ENCODE measurements at regions not wholly inside any gene's neighbourhood (a gene's known extent, or its start where the extent isn't known, plus 50 kb on each side); places are given as distances from the start of the nearest gene placed in this dataset.

DNA sequence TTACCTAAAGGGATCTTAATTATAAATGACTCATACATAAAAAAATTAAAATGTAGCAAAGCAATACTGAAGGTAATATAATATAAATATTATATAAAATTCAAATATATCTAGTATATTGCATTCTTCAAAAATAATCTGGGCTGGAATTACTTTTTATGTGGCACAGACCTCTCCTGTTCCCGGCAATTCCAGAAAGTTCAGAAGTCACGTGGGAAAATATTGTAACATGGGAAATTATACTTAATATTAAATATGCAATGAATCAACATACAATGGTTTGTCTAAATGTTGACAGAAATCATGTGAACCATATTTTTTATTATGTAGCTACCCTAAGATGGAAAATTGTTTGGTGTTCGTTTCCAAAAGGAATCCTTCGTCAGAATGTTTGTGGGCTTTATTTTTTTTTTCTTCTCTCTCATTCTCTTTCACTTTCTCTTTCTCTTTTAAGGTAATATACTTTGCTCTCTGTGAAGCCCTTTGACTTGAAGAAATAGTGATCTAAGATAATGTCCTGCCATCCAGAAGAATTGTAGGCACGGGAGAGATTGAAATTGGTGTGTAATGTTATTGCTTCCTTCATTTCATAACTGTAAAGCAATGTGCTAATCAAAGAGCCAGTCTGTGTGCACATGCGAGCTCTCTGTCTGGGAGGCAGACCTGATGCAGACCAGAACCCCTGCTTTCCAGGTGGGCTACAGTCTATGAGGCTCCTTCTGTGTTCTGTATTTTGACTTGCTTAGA, 559.4 kb downstream of the NR2F2 start:
- DNase-seq (ENCODE audit: low spot score in 2 of 2) (no peak), ATAC-seq (no peak)
- H3K27ac Mint-ChIP-seq, result no peak overlapping the region

DNA sequence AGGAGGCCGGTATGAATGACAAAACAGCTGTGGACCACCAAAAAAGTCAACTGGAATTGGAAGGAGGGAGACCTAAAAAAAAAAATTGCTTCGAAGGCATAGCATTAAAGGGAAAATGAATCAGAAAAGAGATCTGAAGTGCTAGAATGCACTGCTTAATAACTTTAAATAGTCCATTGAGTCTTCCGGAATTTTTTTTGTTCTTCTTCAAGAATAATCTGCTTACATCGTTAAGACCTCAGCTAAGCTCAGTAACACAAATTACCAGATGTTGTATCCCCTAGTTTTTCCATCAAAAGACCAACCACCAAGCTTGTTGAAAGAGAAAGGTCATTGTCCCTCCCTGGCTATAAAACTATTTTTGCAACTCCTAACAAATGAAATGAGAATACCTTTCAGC, 560.5 kb downstream of the NR2F2 start:
- Mint-ChIP-seq H3K27ac (no peak overlapping the region), H3K36me3 (no peaks in the 10 kb centered on the region), H3K4me3 (no peak overlapping the region), H3K9me3 (peaks cover 4% of the 10 kb centered on the region), H3K4me1 (no peaks in the 10 kb centered on the region)
- ATAC-seq, result no peak
- DNase-seq (ENCODE audit: low spot score in 2 of 2), result no peak

More for the DNA sequence above, 559.4 kb downstream of the NR2F2 start:
- H3K4me3 Mint-ChIP-seq, result peak overlapping the region; percentile 53
- H3K9me3 Mint-ChIP-seq, result peaks cover 4% of the 10 kb centered on the region
- H3K36me3 Mint-ChIP-seq, result no peaks in the 10 kb centered on the region
- H3K4me1 Mint-ChIP-seq, result no peaks in the 10 kb centered on the region

DNA sequence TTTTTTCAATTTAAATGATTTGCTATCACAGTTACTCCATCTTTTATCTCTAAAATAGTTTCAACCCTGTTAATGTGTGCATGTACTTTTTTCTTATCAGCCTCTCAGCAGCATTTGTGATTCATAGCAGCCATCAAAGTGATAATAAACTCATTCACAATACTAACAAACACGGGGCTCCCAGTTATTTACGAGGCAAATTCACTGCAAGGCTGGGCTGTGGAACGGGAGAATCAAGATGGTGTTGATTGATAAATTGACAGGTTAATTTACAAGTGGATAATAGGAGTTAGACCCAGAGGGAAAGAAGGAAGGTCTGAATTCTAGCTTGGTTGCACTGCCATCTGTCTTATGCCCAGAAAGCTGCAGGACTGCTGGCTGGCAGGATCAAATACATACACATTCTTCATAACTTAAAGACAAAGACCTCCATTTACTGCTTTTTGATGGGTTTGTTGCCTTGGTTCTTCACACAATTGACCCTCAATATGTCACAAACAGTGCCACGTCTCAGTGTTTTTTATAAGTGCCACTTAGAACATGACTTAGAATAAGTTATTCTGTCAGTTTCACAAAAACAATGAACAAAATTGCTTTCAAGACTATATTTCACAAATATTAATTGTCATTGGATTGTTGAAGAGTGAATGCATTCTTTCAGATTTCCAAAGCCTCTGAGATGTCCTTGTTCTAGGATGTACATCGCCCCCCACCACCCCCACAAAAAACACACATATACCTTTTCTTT, 562.8 kb downstream of the NR2F2 start:
- ATAC-seq (peak; percentile 42), DNase-seq (ENCODE audit: low spot score in 2 of 2) (no peak)
- Mint-ChIP-seq H3K4me1 (no peaks in the 10 kb centered on the region), H3K4me3 (no peak overlapping the region), H3K9me3 (no peaks in the 10 kb centered on the region), H3K27ac (no peak overlapping the region), H3K36me3 (no peaks in the 10 kb centered on the region)

DNA sequence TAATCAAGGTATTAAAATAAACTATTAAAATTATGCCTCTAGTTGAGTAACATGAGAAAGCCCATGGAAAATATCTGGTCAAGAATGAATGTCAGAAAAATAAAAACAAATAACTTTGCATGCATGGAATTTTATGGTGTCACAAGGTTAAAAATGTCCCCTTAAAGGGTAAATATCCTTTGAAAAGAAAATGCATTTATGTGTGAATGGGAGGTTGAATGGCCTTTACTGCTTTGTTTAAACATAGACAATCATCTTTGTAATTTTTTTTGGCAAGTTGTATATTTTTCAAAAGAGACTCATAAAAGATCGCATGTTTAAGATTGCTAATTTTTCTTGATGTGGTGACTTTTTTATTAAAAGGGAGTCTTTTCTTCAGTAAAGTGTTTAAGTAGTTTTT, 564.2 kb downstream of the NR2F2 start:
- no peak overlapping the region for H3K4me3 Mint-ChIP-seq
- ATAC-seq, result no peak
- no peaks in the 10 kb centered on the region for H3K36me3 Mint-ChIP-seq
- H3K4me1 Mint-ChIP-seq, result no peaks in the 10 kb centered on the region
- no peak for DNase-seq (ENCODE audit: low spot score in 2 of 2)
- H3K9me3 Mint-ChIP-seq, result no peaks in the 10 kb centered on the region
- H3K27ac Mint-ChIP-seq, result no peak overlapping the region

DNA sequence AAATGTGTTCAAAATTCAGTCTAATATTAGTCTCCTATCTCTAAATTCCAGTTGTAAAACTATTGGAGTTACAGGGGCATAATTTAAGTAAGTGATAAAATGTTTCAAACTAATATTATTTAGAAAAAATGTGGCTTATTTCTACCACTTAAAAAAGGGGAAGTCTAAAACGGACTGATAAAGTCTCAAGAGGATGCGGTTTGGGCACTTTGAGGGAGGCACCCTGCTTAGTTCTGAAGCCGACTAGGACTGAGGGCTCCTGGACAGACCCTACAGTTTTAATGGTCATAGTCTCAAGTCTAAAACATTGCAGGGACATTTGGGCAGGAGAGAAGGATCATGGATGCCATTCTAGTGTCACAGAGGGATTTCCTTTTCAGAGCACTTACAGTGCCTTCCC, 566.3 kb downstream of the NR2F2 start:
- peaks cover 7% of the 10 kb centered on the region for H3K9me3 Mint-ChIP-seq
- no peaks in the 10 kb centered on the region for H3K36me3 Mint-ChIP-seq
- DNase-seq (ENCODE audit: low spot score in 2 of 2), result no peak
- H3K4me3 Mint-ChIP-seq, result no peak overlapping the region
- no peak for ATAC-seq
- H3K4me1 Mint-ChIP-seq, result no peaks in the 10 kb centered on the region
- H3K27ac Mint-ChIP-seq, result no peak overlapping the region

DNA sequence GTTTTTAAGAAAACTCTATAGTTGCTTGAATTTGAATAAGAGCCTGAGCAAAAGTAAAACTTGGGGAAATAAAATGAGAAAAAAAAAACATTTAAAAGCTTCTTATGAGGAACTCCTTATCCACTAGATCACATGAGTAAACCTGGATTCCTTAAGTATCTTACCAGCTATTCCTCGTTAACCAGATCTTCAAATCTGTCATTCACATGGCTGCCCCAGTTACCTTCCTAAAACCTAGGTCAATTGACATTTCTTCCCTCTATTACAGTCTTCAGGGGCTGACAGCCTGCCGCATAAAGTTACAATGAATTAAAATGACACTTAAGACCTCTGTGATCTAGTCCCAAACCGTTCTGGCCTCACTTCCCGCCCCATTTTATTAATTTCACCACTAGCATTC, 583.6 kb downstream of the NR2F2 start:
- no peak for ATAC-seq
- Mint-ChIP-seq H3K9me3 (peaks cover 18% of the 10 kb centered on the region), H3K4me1 (no peaks in the 10 kb centered on the region), H3K36me3 (no peaks in the 10 kb centered on the region), H3K27ac (no peak overlapping the region), H3K4me3 (no peak overlapping the region)
- no peak for DNase-seq (ENCODE audit: low spot score in 2 of 2)

DNA sequence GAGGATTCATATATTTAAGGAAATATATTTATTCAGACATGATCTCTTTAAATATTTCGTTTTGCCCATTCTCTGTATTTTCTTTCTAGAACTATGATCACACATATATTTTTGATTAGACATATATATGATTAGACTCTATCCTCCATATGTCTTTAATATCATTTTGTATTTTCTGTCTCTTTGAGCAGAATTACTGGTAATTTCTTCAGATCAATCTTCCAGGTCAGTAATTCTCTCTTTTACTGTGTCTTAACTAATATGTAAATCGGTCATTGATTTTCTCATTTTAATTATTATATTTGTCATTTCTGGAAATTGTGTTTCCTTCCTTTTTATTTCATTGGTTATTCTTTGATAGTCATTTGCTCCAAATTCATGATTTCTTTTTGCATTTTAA, 586.2 kb downstream of the NR2F2 start:
- no peak overlapping the region for H3K27ac Mint-ChIP-seq
- H3K9me3 Mint-ChIP-seq, result peaks cover 13% of the 10 kb centered on the region
- no peaks in the 10 kb centered on the region for H3K36me3 Mint-ChIP-seq
- no peak overlapping the region for H3K4me3 Mint-ChIP-seq
- DNase-seq (ENCODE audit: low spot score in 2 of 2) (no peak), ATAC-seq (no peak)
- H3K4me1 Mint-ChIP-seq, result no peaks in the 10 kb centered on the region

DNA sequence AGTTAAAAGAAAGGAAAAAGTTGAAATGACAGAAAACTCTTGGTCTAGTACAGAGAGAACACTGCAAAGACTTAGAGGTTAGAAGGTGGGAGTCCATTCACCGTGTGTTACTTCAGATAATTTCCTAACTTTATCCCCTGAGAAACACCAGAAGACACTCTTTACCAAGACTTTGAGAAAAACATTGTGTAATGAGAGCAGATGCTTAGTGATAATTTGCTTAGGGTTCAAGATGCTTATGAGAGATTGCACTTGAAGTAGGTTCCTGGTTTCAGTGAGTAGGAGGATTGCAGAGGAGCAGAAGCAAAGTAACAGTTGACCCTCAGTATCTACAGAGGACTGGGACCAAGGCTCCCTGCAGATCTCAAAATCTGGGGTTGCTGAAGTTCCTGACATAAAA, 594.1 kb downstream of the NR2F2 start:
- ATAC-seq, result no peak
- Mint-ChIP-seq H3K4me1 (no peaks in the 10 kb centered on the region), H3K4me3 (no peak overlapping the region), H3K9me3 (peaks cover 9% of the 10 kb centered on the region), H3K27ac (no peak overlapping the region), H3K36me3 (no peaks in the 10 kb centered on the region)
- no peak for DNase-seq (ENCODE audit: low spot score in 2 of 2)

DNA sequence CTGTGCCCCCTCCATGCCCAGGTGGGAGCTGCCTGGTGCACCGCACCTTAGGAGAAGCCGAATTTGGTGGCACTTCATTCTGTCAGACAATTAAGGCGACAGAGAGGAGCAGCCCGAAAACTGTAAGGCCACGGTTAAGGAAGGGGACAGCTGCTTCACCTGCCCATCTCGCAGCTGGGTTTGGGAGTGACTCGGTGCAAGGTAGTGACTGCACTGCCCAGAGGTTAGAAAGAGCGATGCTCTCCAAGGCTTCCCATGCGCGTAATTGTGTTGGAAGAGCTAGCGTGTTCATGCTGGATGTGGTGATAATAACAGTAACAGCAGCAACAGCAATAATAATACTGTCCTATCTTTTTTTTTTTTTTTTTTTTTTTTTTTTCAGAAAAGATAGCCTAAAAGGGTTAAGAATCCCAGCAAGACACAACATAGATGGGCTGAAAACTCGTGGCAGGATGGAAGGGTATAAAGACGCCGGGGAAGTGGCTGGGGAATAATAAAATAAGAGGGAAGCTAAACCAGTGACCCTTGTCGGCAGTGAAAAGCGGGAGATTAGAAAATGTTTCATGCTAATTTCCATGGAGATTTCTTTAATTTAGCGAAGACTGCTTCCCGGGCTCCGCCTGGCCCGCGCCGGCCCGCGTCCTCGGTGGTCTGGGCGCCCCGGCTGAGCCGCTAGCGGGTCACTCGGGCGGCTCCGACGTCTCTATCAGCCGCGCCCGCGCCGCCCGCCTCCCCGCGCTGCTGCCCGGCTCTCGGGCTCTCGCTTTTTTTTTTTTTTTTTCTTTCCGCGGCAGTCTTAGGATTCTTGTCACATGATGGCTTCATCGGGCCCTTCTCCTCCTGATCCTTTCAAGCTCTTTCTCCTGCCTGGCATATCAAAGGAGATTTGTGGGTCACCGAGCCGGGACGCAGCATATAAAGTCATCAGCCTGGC, 617.1 kb downstream of the NR2F2 start:
- Mint-ChIP-seq H3K27ac (no peak overlapping the region), H3K36me3 (no peaks in the 10 kb centered on the region), H3K4me3 (no peak overlapping the region), H3K4me1 (no peaks in the 10 kb centered on the region), H3K9me3 (peaks cover 13% of the 10 kb centered on the region)
- ATAC-seq (no peak), DNase-seq (ENCODE audit: low spot score in 2 of 2) (no peak)

DNA sequence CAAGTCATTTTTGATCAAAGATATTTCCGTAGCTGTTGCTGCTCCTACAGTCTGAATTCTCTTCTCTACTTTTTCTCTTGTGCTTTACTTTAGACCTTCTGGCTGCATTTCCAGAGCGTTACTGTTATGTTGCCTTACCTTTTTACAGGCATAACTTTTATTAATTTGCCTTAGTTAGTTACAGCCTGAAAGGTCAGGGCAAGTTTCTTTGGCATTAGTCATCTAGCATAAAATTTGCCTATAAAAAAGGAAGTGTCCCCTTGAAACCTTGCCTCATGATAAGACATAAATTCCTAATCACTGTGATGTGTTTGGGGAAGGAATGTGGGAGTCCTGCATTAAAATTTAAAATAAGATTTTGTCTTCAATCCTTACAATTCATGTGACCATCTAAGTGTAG, 618.5 kb downstream of the NR2F2 start:
- DNase-seq (ENCODE audit: low spot score in 2 of 2), result no peak
- H3K4me3 Mint-ChIP-seq, result no peak overlapping the region
- H3K27ac Mint-ChIP-seq, result no peak overlapping the region
- no peaks in the 10 kb centered on the region for H3K4me1 Mint-ChIP-seq
- H3K36me3 Mint-ChIP-seq, result no peaks in the 10 kb centered on the region
- ATAC-seq, result no peak
- peaks cover 16% of the 10 kb centered on the region for H3K9me3 Mint-ChIP-seq

DNA sequence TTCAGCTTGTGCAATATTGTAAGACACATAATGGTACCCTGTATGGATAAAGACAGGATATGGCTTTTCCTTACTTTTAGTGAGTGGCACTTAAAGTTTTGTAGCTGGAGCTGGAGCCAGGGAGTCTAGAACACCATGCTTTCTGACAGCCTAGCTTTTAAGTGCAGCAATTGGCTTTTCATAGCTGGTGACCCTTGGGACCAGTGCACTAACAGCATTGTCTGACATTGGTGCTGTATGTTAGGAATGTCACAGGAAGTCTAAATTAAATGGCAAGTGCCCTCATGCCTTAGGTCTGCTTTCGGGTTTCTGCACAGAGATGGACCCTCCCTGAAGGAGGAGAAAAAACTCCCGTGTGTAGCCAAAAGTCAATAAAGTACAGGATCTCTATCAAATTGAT, 628.2 kb downstream of the NR2F2 start:
- Mint-ChIP-seq H3K4me1 (no peaks in the 10 kb centered on the region), H3K27ac (no peak overlapping the region), H3K4me3 (no peak overlapping the region), H3K36me3 (no peaks in the 10 kb centered on the region), H3K9me3 (peaks cover 12% of the 10 kb centered on the region)
- DNase-seq (ENCODE audit: low spot score in 2 of 2) (no peak), ATAC-seq (no peak)

DNA sequence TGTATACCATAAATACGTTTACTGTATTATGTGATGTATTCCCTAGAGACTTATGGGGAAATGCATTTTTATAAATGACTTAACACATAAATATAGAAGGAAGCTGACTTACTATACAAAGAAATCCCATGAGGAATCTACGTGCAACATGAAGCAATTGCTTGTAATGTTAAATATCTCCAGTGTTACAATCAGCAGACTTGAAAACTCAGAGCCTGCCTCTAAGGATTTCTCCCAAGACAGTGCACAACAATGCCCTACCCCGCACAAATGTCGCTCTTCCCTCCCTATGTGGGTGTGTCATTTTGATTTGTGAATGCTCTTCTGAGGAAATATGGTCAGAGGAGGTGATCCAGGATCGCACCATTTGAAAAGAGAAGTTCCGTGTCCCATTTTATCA, 629.0 kb downstream of the NR2F2 start:
- no peaks in the 10 kb centered on the region for H3K36me3 Mint-ChIP-seq
- H3K4me3 Mint-ChIP-seq, result no peak overlapping the region
- no peak for DNase-seq (ENCODE audit: low spot score in 2 of 2)
- H3K27ac Mint-ChIP-seq, result no peak overlapping the region
- ATAC-seq, result no peak
- no peaks in the 10 kb centered on the region for H3K4me1 Mint-ChIP-seq
- peaks cover 9% of the 10 kb centered on the region for H3K9me3 Mint-ChIP-seq

DNA sequence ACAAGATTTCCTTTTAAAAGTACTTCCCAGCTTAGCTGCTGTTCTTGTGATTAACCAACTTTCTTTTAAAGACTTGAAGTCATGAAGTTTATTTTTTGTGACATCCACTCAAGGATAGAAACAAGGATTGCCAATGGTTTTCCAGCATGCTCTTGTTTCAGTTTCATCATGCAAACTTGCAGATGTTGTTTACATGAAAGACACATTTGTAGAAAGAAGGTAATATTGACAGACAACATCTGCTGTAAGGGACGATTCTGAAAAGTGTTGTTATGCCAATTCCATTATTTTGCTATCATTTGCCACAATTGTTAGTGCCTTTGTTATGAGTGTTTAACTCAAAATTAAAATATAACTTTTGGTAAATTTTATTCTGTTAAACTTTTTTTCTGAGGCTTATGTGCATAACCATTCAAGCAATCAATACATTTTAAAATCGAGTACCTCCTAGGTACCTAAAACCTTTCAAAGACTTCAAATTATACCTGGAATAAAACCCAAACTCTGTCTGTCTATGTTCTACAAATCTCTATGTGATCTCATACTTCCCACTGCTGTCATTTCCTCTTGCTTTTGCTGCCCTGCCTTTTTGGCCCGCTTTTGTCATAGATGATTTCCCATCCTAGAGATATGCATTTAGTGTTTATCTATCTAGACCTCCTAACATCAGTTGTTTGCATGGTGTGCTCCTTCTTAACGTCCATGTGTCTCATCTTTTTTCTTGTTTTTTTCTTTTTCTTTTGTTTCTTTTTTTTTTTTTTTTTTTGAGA, 630.4 kb downstream of the NR2F2 start:
- H3K27ac Mint-ChIP-seq, result no peak overlapping the region

DNA sequence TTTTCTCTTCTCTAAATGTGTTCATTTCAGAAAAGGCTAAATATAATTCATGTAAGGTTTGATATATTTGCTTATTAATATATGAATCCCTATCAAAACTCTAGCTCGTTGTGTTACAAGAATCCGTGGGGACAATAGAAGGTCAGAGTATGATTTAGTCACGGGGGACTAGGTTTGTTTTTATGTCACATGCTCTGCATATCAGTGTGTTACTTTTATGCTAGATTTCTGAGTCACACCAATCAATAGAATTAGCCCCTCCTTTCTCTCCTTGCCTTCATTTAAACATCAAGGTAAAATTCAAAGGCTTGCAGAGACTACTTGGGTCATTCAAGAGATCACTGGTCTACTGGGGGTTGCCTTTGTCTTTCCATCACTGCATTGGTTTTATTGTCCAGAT, 636.1 kb downstream of the NR2F2 start:
- DNase-seq (ENCODE audit: low spot score in 2 of 2) (no peak), ATAC-seq (no peak)
- H3K27ac Mint-ChIP-seq, result no peak overlapping the region
- H3K4me3 Mint-ChIP-seq, result no peak overlapping the region
- no peaks in the 10 kb centered on the region for H3K36me3 Mint-ChIP-seq
- H3K9me3 Mint-ChIP-seq, result peaks cover 18% of the 10 kb centered on the region
- no peaks in the 10 kb centered on the region for H3K4me1 Mint-ChIP-seq

More for the DNA sequence above, 630.4 kb downstream of the NR2F2 start:
- Mint-ChIP-seq H3K4me1 (no peaks in the 10 kb centered on the region), H3K4me3 (no peak overlapping the region), H3K9me3 (peaks cover 7% of the 10 kb centered on the region), H3K36me3 (no peaks in the 10 kb centered on the region)
- DNase-seq (ENCODE audit: low spot score in 2 of 2) (no peak), ATAC-seq (no peak)

All from stimulated activated effector memory CD8-positive, alpha-beta T cell treated with anti-CD3 and anti-CD28 coated beads, Interleukin-12 subunit alpha, Interleukin-12 subunit beta, amount 100 ng/mL, for 72 hours (primary cell).